Stimulated activated naive CD8-positive, alpha-beta T cell treated with anti-CD3 and anti-CD28 coated beads, Interleukin-15, Interleukin-2, amounts not matched to agents 100 U/mL and 50 U/mL, for 24 hours (primary cell): ENCODE measurements at regions not wholly inside any gene's neighbourhood (a gene's known extent, or its start where the extent isn't known, plus 50 kb on each side); places are given as distances from the start of the nearest gene placed in this dataset.

Experiments used
- ATAC-seq: fragments of 150-1000 bp; cut with Tn5 transposase; one replicate; pipeline ENCODE4 v1.10.0; 2021
- DNase-seq: peaks from one replicate; pipeline ENCODE4 v3.0.0; 2021

DNA sequence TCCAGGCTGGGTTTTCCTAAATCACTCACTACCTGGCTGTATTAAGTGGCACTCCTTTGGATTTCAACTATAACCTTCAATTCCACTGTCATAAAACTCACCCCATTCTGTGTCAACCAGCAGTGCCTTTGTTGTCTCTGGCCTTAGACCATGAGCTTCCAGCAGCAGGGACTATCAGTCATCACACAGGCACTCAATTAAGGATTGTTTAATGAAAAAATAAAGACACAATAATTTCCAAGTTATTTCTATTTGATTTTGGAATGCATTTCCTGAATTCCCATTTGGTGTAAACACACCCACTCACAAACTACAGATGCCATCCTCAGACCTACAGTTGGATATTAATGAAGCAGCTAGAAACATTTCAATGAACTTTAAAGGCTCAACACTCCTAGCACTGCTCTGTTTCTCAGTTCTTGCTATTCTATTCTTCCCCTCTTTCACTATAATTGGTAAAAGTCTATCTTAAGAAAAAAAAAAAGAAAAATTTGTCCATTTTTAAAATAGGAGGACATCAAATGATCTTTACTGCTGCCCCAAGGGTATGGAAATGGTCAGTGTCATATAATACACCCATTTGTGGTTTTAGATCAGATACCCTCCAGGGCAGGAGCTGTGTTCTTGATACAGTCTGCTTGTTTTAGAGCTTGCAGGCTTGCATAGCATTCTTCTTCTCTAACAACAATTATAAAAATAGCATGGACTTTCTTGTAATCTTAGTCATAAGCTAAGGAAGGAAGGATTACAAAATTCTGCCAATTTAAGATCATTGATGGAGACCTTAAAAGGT is 156.4 kb downstream of the PTGER3 start:
- DNase-seq (no peak), ATAC-seq (no peak)

DNA sequence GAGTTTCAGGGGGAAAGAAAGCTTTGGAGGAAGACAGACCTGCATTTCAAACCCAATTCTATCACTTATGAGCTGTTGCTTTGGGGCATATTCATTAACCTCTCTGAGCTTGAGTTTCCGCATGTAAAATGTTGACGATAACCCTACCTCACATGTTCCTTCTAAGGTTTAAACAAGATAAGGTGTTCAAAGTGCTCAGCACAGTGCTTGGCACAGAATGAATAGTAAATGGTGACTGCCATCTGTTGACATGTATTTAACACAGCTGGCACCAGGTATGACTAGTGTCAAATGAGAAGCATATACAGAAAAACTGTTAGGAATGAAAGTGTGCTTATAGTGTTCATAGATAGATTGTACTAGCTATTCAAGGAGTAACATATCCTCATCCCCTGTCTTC is 155.5 kb downstream of the PTGER3 start:
- DNase-seq (no peak), ATAC-seq (no peak)

DNA sequence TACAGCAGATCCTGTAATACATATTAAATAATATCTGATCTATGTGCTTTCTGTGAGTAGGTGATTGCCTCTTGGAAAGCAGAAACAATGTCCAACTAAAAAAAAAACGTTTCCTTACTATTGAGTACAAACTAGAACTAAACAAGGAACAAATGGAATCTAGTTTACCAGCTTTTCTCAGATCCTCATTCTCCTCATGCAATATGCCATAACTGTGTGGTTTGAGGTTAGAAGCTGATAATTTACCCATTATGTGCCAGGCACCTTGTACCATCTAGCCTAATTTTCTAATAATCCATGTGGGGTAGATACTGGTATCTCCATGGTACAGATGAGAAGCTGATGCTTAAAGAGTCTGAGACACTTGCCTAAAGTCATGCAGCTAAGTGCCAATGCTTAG is 154.7 kb downstream of the PTGER3 start:
- ATAC-seq: no peak
- no peak for DNase-seq

DNA sequence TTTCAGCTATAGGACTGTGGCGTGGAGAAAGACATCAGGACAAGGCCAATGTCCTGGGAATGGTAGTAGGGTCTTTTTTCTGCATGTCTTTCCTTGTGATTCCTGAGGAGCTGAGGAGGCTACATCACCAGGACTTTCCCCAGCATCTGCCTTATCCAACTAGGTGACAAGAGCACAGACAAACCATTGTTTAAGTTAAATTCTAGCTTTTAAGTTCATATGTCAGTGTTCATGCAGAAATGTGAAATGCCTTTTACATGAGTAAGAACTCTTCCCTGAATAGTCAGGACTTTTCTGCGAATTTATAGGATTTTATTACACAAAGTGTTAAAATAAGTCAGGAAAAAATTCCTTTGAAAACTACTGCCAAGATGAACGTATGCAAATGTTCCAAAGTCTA is 154.2 kb downstream of the PTGER3 start:
- ATAC-seq: no peak
- no peak for DNase-seq

DNA sequence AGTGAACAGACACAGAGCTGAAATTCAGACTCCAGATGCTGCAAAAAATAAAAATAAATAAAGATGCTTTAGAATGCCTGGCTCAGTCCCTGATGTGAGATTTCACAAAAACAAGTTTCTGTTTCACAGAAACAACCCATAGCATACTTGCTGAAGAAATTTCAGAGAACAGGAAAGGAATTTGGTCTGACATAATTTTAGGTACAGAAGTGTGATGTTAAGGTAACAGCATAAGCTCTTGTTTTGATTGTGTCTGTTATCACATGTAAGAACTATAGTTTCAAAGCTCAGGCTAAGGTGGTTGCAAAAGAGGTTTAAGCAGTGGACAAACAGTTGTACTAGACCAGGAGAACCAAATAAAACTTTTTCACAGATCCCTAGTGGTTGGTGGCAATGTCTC is 152.1 kb downstream of the PTGER3 start:
- ATAC-seq (no peak), DNase-seq (no peak)

DNA sequence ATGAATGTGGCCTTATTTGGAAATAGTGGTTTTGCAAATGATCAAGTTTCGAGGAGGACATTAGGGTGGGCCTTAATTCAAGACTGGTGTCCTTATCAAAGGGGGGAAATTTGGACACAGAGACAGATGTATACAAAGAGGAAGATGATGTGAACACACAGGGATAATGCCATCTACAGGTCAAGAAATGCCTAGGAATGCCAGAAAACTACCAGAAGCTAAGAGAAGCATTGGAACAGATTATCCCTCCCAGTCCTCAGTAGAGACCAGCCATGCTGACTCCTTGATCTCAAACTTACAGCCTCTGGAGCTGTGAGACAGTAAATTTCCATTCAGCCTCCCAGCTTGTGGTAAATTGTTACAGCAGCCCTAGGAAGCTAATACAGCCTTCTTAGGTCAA is 151.4 kb downstream of the PTGER3 start:
- no peak for DNase-seq
- no peak for ATAC-seq

DNA sequence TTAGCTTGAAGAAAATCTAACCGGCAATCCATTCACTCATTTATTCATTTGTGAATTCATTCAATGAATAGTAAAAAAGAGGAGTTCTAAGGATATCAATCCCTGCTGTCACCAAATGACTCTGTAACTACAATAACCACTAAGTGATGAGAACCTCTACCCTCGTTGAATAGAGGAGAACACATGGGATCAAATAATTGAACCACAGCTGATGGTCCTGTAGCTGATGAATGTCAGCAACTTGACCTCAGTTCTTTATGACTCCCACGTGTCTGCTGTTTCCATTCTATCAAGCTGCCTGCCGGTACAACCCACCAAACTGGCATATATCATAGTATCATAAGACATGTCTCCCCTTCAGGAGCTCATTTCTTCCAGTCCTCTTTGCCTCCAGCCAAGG is 150.3 kb downstream of the PTGER3 start:
- ATAC-seq: no peak
- DNase-seq: no peak

DNA sequence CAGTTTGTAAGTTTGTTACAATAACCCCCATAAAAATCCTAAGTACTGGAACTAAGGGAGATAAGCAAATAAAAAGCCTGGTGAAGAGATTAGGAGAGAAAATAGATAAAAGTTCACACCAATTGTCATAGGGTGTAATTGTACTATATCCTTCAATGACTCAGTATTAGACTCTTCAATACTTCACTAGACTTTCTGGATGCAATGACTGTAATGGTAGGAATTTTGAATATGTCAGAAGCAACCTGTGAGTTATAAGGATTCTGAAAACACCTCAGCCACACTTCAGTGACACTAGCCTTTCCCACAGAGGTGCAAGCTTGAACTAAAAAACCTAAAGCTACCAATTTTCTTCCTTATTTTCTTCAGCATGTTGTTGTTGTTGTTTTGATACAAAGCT is 147.9 kb downstream of the PTGER3 start:
- no peak for DNase-seq
- no peak for ATAC-seq

DNA sequence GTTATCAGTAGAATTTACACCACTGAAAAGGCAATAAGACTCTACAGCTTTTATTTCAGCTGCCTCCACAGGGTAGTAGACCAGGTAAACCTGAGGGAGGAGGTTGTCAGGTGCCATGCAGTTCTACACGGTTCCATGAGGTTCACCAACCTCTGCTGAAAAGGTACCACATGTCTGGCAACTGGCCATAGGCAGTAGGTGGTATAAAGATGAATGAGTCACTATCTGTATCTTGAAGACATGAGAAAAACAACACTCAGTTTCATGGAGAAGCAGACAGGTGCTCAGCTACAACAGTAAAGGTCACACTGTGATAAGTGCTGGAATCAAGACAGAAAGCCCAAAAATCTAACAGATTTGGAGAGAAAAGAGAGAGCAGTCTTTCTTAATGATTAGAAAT is 145.4 kb downstream of the PTGER3 start:
- DNase-seq (no peak), ATAC-seq (no peak)

DNA sequence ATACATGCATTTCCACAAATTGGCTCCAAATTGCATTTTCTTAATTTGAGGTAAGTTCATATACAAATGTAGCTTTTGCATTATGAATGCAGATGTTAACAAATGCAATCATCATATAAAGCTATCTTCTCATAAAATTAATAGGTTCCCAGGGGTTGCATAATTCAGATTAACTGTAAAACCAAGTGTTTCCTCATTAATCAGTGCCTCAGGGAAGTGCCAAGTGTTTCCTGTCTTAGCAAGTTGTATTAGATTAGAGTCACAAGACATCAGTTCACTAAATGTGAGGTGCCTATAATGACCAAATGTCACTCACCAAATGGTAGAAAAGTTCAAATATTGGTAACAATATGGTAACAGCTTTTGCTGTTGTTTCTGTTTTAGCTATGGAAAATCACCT is 140.8 kb downstream of the PTGER3 start:
- DNase-seq (no peak), ATAC-seq (no peak)

DNA sequence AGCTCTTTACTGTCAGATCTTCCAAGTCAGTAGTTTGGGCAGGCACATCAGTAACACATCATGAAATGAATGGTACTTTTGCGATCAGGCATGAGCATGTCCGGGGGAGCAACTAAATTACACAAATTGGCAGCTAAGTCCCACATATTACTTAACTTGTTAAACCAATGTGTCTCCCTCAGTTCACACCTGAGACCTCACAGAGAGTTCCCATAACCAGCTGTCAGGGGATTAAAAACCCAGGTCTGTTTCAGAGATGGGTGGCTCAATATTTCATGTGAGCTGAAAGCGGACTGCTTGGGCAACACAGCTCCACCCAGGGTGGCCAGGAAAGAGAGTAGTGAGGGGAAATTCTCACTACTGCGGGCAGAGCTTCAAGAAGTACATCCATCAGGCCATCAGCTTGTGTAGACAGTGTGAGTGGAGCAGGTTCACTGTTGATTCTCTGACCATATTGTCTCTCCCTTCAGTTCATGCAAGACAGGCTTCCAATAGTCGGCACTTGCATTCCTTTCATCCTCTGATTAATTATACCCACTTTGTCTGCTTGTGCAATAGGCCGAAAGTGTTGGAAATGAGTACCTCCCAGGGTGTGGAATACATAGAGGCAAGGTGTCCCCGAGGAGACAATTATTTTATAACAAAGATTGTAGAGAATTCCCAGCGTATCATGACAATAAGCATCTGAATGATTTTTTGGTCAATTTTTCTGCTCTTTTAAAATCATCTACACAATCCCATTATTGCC is 139.9 kb downstream of the PTGER3 start:
- ATAC-seq: no peak
- DNase-seq: no peak

DNA sequence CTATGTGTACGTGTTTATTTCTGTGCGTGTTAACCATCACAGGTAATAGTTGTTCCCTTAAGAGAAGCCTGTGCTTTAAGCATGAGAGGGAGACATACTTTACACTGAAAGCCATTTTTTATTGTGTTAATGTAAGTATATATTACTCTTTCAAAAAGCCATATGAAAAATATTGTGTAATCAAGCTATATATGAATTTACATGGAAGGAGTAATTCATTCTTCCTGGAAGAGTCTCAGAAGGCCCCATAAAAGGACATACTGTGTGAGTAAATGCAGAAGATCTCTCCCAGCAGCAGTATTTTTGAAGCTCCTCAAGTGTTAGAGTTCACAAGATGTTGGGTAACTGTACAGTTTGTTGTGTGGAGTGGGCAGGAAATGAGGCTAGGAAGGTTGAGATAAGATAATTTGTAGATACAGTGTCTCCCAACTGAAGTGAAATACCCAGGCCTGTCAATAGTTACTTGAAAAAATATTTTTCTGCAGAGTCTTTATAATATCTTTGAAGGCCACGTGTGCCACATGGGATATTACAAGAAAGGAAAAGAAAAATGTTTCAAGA is 138.3 kb downstream of the PTGER3 start:
- ATAC-seq (no peak), DNase-seq (no peak)

DNA sequence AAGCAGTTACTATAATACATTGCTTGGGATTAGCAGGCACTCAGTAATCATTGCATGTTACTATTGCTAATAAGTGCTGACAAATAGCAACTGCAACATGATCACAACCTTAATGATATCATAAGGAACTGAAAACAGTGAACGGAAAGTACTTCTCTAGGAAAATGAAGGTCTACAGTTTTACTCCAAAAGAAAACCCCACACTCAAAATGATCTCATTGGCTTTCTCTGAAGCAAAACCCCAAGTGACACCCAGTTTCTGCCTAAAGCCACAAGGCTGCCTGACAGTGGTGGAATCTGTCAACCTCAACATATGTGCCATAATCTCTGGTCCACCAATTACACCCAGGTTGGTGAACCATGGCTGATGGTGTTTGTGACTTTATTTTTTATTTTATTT is 137.6 kb downstream of the PTGER3 start:
- DNase-seq: no peak
- no peak for ATAC-seq

DNA sequence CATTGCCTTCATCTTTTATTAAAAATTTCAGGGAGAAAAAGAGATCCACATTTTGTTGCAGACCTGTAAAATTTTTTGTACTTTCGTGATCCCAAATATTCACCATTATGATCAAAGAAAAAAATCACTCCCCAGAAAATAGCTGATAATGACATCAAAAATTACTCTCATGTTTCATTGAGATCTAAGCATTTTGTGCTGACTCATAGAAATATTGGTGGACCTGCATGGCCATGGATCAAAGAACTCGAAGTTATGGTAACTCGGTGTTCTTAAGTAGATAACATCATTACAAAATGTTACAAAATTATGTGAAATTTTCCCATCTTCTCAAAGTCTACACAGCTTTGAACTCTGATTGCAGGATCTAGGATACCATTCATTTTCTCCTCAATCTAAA is 135.8 kb downstream of the PTGER3 start:
- ATAC-seq: no peak

DNA sequence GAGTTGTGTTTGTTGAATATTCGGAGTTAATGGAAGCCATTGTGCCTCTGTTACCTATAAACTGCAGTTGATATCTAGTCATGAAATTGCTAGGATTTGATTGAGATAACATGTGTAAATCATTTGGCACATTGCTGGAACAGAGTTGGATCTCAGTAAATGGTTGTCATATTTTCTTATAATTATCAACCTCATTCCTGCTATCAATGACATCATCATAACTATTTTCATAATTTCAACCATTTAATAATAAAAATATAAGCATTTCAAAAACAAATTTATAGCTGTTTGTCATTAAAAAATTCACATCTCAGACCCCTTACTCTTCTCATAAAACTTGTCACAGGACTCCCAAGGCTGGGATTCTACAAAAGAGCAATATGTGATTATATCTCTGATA is 133.4 kb downstream of the PTGER3 start:
- no peak for ATAC-seq
- no peak for DNase-seq

More for the DNA sequence above, 135.8 kb downstream of the PTGER3 start:
- DNase-seq: no peak

DNA sequence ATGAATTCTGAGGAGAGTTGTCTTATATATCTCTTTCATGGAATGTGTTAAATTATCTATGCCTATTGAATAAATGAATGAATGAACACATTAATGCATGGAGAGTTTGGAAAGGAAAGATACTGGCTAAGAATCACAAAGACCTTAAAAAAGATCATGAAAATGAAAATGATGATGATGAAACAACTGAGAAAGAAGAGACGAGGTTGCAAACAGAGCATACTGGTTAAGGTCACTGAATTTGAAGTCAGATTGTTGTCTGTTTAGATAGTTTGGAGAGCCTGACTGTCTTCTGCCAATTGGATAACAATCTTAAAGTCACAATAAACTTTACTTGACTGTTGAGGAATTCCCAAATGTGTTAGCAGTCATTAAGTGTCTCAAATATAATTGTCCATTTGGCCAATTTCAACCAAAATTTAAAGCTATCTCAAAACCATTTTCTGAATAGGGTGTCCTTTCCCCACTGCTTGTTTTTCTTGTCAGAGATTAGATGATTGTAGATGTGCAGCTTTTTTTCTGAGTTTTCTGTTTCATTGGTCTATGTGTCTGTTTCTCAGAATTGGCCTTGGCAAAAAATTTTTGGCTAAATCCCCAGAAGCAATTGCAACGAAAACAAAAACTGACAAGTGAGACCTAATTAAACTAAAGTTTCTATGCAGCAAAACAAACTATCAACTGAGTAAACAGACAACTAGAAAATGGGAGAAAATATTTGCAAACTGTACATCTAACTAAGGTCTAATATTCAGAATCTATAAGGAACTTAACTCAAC is 132.2 kb downstream of the PTGER3 start:
- ATAC-seq (no peak), DNase-seq (no peak)

DNA sequence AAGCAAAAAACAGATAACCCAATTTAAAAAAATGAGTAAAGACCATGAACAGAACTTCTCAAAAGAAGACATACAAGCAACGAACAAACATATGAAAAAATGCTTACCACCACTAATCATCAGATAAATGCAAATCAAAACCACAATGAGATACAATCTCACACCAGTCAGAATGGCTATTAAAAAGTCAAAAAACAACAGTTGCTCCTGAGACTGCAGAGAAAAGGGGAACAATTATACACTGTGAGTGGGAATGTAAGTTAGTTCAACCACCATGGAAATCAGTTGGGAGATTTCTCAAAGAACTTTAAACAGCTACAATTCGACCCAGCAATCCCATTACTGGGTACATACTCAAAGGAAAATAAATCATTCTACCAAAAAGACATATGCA is 131.6 kb downstream of the PTGER3 start:
- no peak for ATAC-seq
- no peak for DNase-seq

DNA sequence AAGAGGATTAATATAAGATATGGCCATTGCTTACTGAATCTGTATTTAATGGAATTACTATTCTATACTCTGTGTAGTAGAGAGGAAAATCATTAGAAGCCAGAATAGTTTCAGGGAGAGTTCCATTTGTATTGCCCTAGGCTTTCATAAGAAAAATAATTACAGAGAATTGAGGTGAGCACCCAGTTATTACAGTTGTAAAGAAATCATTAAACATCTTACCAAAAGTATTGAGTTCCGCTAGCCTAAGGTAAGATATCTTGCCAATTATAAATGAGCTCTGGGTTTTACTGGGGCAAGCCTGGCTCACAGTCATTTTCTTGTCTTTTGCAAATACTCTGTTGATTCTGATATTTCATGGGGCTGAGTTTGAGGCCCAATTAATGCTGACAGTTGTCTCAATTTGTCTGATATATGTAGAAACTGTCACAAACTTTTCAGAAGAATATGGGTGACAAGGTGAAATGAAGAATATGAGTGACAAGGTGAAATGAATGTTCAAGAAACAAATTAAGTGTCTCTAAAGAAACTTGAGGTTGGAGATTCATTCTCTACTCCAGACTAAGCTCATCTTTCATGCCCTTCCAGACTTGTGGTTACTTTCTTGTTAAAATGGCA is 127.8 kb downstream of the PTGER3 start:
- ATAC-seq (no peak), DNase-seq (no peak)
